Neural progenitor cell (in vitro differentiated cells): ENCODE measurements at regions not wholly inside any gene's neighbourhood (a gene's known extent, or its start where the extent isn't known, plus 50 kb on each side); places are given as distances from the start of the nearest gene placed in this dataset.

Source experiments
- DNase-seq: peaks from one replicate; pipeline ENCODE4 v3.0.0-alpha.2; 2016; ENCODE audit warnings: low spot score
- H2AFZ ChIP-seq: fragments of 200-600 bp; sonication (generic); replicated peaks from 2 replicates; pipeline ENCODE4 v1.6.1; 2016; ENCODE audit warnings: antibody characterized with exemption
- H3F3A ChIP-seq: fragments of 200-600 bp; sonication (generic); 2 replicates; pipeline ENCODE4 v1.6.1; 2016; ENCODE audit warnings: antibody characterized with exemption, low read depth
- H3K27ac ChIP-seq: fragments of 200-600 bp; sonication (generic); 2 replicates; pipeline ENCODE4 v1.5.1; 2016; ENCODE audit warnings: mild to moderate bottlenecking
- H3K27me3 ChIP-seq: fragments of 200-600 bp; sonication (generic); 2 replicates; pipeline ENCODE4 v1.6.1; 2016; ENCODE audit warnings: mild to moderate bottlenecking, moderate library complexity
- H3K36me3 ChIP-seq: fragments of 200-600 bp; sonication (generic); 2 replicates; pipeline ENCODE4 v1.5.1; 2016
- H3K4me1 ChIP-seq: fragments of 200-600 bp; sonication (generic); 2 replicates; pipeline ENCODE4 v1.6.1; 2016; ENCODE audit warnings: mixed run types
- H3K4me2 ChIP-seq: fragments of 200-600 bp; sonication (generic); 2 replicates; pipeline ENCODE4 v1.6.1; 2016
- H3K4me3 ChIP-seq: fragments of 200-600 bp; sonication (generic); 2 replicates; pipeline ENCODE4 v1.5.1; 2016
- H3K79me2 ChIP-seq: fragments of 200-600 bp; sonication (generic); 2 replicates; pipeline ENCODE4 v1.6.1; 2016; ENCODE audit warnings: low read depth
- H3K9ac ChIP-seq: fragments of 200-600 bp; sonication (generic); 2 replicates; pipeline ENCODE4 v1.6.1; 2016
- H3K9me3 ChIP-seq: fragments of 200-600 bp; sonication (generic); 2 replicates; pipeline ENCODE4 v1.5.1; 2016; ENCODE audit warnings: low read depth
- H4K20me1 ChIP-seq: fragments of 200-600 bp; sonication (generic); 2 replicates; pipeline ENCODE4 v1.6.1; 2016; ENCODE audit warnings: low read depth
- H3K27ac Mint-ChIP-seq: 3 replicates; pipeline ENCODE4 v1.8.0; 2021; ENCODE audit warnings: mixed read lengths
- H3K27me3 Mint-ChIP-seq: 2 replicates; pipeline ENCODE4 v1.8.0; 2022; ENCODE audit warnings: low read depth, mild to moderate bottlenecking, inconsistent platforms, moderate library complexity, mixed read lengths; ENCODE audit not compliant: insufficient read depth
- H3K36me3 Mint-ChIP-seq: 3 replicates; pipeline ENCODE4 v1.8.0; 2021; ENCODE audit warnings: mixed read lengths
- H3K4me1 Mint-ChIP-seq: 3 replicates; pipeline ENCODE4 v1.8.0; 2021; ENCODE audit warnings: mixed read lengths
- H3K4me3 Mint-ChIP-seq: 3 replicates; pipeline ENCODE4 v1.8.0; 2021; ENCODE audit warnings: mild to moderate bottlenecking, moderate library complexity, mixed read lengths
- H3K9me3 Mint-ChIP-seq: 3 replicates; pipeline ENCODE4 v1.8.0; 2020; ENCODE audit warnings: mixed read lengths
- EZH2 ChIP-seq: fragments of 200-600 bp; sonication (generic); IDR thresholded peaks from 2 replicates; pipeline ENCODE4 v1.6.1; 2017; ENCODE audit warnings: antibody characterized with exemption, mild to moderate bottlenecking, moderate library complexity
- EZH2phosphoT487 ChIP-seq: fragments of 200-600 bp; sonication (generic); IDR thresholded peaks from 2 replicates; pipeline ENCODE4 v1.6.1; 2017; ENCODE audit warnings: antibody characterized with exemption
- TF ChIP-seq, protein P1 (sequence below): fragments of 200-600 bp; sonication (generic); IDR thresholded peaks from 2 replicates; pipeline ENCODE4 v1.5.1; 2017; ENCODE audit warnings: antibody characterized with exemption, mild to moderate bottlenecking

DNA sequence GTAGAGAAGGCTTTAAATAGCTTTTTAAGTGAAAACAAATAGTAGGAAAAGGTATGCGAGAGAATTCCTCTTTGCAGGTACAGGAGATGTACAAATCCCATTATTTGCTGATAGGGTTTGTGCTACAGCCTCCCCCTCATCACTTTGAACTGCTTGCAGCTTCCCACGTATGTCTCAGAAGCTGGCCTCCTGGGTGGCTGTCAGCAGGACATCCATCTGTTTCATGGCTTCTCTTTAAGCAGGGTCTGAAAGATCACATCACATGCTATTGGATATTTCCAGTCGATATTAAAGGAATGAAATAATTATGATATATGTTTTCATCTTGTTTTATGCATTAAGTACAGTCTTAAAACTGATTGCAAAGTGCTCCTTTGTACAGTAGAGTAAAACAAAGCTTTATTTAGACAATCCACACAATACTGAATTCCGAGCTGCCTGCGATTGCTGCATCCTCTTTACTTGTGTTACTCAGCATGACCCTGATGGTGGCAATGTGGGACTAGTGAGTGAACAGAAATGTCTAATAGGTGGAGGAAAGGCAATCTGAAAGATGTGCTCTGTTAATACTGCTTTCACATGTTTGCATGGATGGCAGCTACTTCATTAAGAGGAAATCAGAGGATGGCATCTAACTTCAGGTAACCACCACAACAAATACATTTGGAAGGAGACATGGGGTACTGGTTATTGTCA, 930.6 kb upstream of the SEMA6D start:
- TF ChIP-seq, protein P1, sequence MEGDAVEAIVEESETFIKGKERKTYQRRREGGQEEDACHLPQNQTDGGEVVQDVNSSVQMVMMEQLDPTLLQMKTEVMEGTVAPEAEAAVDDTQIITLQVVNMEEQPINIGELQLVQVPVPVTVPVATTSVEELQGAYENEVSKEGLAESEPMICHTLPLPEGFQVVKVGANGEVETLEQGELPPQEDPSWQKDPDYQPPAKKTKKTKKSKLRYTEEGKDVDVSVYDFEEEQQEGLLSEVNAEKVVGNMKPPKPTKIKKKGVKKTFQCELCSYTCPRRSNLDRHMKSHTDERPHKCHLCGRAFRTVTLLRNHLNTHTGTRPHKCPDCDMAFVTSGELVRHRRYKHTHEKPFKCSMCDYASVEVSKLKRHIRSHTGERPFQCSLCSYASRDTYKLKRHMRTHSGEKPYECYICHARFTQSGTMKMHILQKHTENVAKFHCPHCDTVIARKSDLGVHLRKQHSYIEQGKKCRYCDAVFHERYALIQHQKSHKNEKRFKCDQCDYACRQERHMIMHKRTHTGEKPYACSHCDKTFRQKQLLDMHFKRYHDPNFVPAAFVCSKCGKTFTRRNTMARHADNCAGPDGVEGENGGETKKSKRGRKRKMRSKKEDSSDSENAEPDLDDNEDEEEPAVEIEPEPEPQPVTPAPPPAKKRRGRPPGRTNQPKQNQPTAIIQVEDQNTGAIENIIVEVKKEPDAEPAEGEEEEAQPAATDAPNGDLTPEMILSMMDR: peak; percentile 23
- TF ChIP-seq EZH2phosphoT487: no peak
- H3K9ac ChIP-seq: no peak overlapping the region
- Mint-ChIP-seq H3K27me3 (no peaks in the 10 kb centered on the region), H3K4me1 (no peaks in the 10 kb centered on the region), H3K4me3 (no peak overlapping the region), H3K36me3 (no peaks in the 10 kb centered on the region), H3K9me3 (no peaks in the 10 kb centered on the region), H3K27ac (no peak overlapping the region)
- no peak overlapping the region for H3K4me2 ChIP-seq
- peaks cover 24% of the 10 kb centered on the region for H3K4me1 ChIP-seq
- no peak overlapping the region for H3K27ac ChIP-seq
- no peaks in the 10 kb centered on the region for H3F3A ChIP-seq
- H3K27me3 ChIP-seq: no peaks in the 10 kb centered on the region
- peak; percentile 36 for DNase-seq
- H4K20me1 ChIP-seq: no peaks in the 10 kb centered on the region
- H3K9me3 ChIP-seq: no peaks in the 10 kb centered on the region
- H3K79me2 ChIP-seq: no peaks in the 10 kb centered on the region
- H3K4me3 ChIP-seq: no peak overlapping the region
- H2AFZ ChIP-seq: no peak overlapping the region
- H3K36me3 ChIP-seq: no peaks in the 10 kb centered on the region

DNA sequence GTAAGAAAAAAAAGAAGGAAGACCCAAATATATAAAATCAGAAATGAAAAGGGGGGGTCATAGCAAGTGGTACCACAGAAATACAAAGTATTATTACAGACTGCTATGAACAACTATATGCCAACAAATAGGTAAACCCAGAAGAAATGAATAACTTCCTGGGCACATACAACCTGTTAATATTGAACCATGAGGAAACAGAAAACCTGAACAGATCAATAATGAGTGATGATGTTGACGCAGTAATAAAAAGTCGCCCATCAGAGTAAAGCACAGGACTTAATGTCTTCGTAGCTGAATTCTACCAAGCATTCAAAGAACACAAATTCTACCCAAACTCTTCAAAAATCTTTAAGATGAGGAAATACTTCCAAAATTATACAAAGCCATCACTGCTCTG, 921.6 kb upstream of the SEMA6D start:
- TF ChIP-seq EZH2phosphoT487 (no peak), EZH2 (no peak)
- TF ChIP-seq, protein P1: no peak
- Histone ChIP-seq H3K4me1 (peaks cover 30% of the 10 kb centered on the region), H3F3A (peaks cover 18% of the 10 kb centered on the region), H3K4me2 (no peak overlapping the region), H4K20me1 (no peaks in the 10 kb centered on the region), H3K4me3 (no peak overlapping the region), H3K27ac (no peak overlapping the region), H3K36me3 (peaks cover 11% of the 10 kb centered on the region), H3K9ac (no peak overlapping the region), H3K79me2 (no peaks in the 10 kb centered on the region), H3K27me3 (no peaks in the 10 kb centered on the region), H3K9me3 (no peaks in the 10 kb centered on the region), H2AFZ (no peak overlapping the region)
- DNase-seq: no peak
- H3K4me1 Mint-ChIP-seq: no peaks in the 10 kb centered on the region
- no peak overlapping the region for H3K4me3 Mint-ChIP-seq
- no peaks in the 10 kb centered on the region for H3K36me3 Mint-ChIP-seq
- H3K27ac Mint-ChIP-seq: no peak overlapping the region
- H3K9me3 Mint-ChIP-seq: peaks cover 5% of the 10 kb centered on the region
- no peaks in the 10 kb centered on the region for H3K27me3 Mint-ChIP-seq

DNA sequence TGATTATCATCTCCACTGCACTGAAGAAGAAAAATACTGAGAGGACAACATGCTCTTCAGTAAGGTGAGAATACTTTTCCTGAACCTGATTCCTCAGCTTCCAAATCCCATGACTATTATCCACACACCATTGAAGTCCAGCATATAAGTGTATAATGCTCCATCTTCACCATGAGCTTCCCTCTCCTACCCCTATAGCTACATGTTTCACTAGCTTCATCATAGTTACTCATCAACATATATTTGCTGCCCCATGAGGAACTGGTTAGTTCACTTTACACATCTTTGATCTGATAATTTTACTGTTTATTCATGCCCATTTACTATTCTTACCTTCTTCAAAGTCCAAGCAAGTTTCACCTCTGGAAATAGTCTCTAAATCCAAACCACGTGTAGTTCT, 908.5 kb upstream of the SEMA6D start:
- Histone ChIP-seq H3K27me3 (no peaks in the 10 kb centered on the region), H3K79me2 (no peaks in the 10 kb centered on the region), H3K4me1 (no peaks in the 10 kb centered on the region), H3K9me3 (no peaks in the 10 kb centered on the region), H4K20me1 (no peaks in the 10 kb centered on the region), H3F3A (no peaks in the 10 kb centered on the region), H2AFZ (no peak overlapping the region), H3K36me3 (no peaks in the 10 kb centered on the region), H3K4me2 (no peak overlapping the region), H3K4me3 (no peak overlapping the region), H3K27ac (no peak overlapping the region), H3K9ac (no peak overlapping the region)
- no peaks in the 10 kb centered on the region for H3K4me1 Mint-ChIP-seq
- no peak overlapping the region for H3K27ac Mint-ChIP-seq
- H3K4me3 Mint-ChIP-seq: no peak overlapping the region
- TF ChIP-seq, protein P1: no peak
- TF ChIP-seq EZH2phosphoT487: no peak
- DNase-seq: no peak
- H3K27me3 Mint-ChIP-seq: peaks cover 2% of the 10 kb centered on the region
- H3K9me3 Mint-ChIP-seq: no peaks in the 10 kb centered on the region
- H3K36me3 Mint-ChIP-seq: no peaks in the 10 kb centered on the region
